OCI-LY7 (cell line): ENCODE measurements at regions not wholly inside any gene's neighbourhood (a gene's known extent, or its start where the extent isn't known, plus 50 kb on each side); places are given as distances from the start of the nearest gene placed in this dataset.

Experiments used
- BruUV-seq: library from RNA; stranded (reverse); fragments of 400-500 nt; replicated peaks from 2 replicates; lab custom pipeline; 2021; lab: Mats Ljungman, UMichigan
- CTCF ChIA-PET: fragments of 300-600 bp; sonication (Branson Sonifier 250); formaldehyde crosslinking; loops from one replicate; lab custom pipeline; 2022; ENCODE audit warnings: antibody characterized with exemption; ENCODE audit not compliant: unreplicated experiment; lab: Charles Lee
- POLR2A ChIA-PET: fragments of 300-600 bp; sonication (Branson Sonifier 250); formaldehyde crosslinking; loops from one replicate; lab custom pipeline; 2022; ENCODE audit warnings: antibody characterized with exemption; lab: Charles Lee
- DNase-seq: peaks from one replicate; pipeline ENCODE4 v3.0.0-alpha.2; 2015; ENCODE audit warnings: low spot score
- H2AFZ ChIP-seq: fragments of 200-600 bp; sonication (generic), shearing (Covaris generic); 2 replicates; pipeline ENCODE4 v1.6.1; 2014; ENCODE audit warnings: mild to moderate bottlenecking, antibody characterized with exemption, low read length, moderate library complexity
- H3K27ac ChIP-seq: fragments of 200-600 bp; sonication (generic); 2 replicates; pipeline ENCODE4 v1.5.1; 2014; ENCODE audit warnings: mixed run types, low read depth, mild to moderate bottlenecking, moderate library complexity, low read length, inconsistent platforms; ENCODE audit not compliant: poor library complexity, severe bottlenecking
- H3K36me3 ChIP-seq: fragments of 200-600 bp; sonication (generic); 2 replicates; pipeline ENCODE4 v1.6.1; 2014; ENCODE audit warnings: mild to moderate bottlenecking, antibody characterized with exemption, low read length, moderate library complexity, mixed read lengths; ENCODE audit not compliant: insufficient read depth
- H3K4me1 ChIP-seq: fragments of 200-600 bp; sonication (generic); 2 replicates; pipeline ENCODE4 v1.5.1; 2014; ENCODE audit warnings: mild to moderate bottlenecking, low read length; ENCODE audit not compliant: insufficient read depth, poor library complexity, severe bottlenecking
- H3K4me2 ChIP-seq: fragments of 200-600 bp; sonication (generic); 2 replicates; pipeline ENCODE4 v1.6.1; 2014; ENCODE audit warnings: mild to moderate bottlenecking, low read length
- H3K4me3 ChIP-seq: fragments of 200-600 bp; sonication (generic); 2 replicates; pipeline ENCODE4 v1.5.1; 2014; ENCODE audit warnings: mild to moderate bottlenecking, low read depth, low read length; ENCODE audit not compliant: poor library complexity, severe bottlenecking
- H3K79me2 ChIP-seq: fragments of 200-600 bp; sonication (generic); 2 replicates; pipeline ENCODE4 v1.6.1; 2016; ENCODE audit warnings: low read depth, mild to moderate bottlenecking, low read length, moderate library complexity, mixed read lengths; ENCODE audit not compliant: insufficient read depth
- H3K9me2 ChIP-seq: fragments of 200-600 bp; sonication (generic); 2 replicates; pipeline ENCODE4 v1.6.1; 2016; ENCODE audit warnings: mild to moderate bottlenecking, low read length, mixed read lengths; ENCODE audit not compliant: insufficient read depth
- H3K9me3 ChIP-seq: fragments of 200-600 bp; sonication (generic); 2 replicates; pipeline ENCODE4 v1.6.1; 2014; ENCODE audit warnings: mild to moderate bottlenecking, mixed run types, low read length, mixed read lengths
- H4K20me1 ChIP-seq: fragments of 200-600 bp; sonication (generic); 2 replicates; pipeline ENCODE4 v1.6.1; 2014; ENCODE audit warnings: mild to moderate bottlenecking, antibody characterized with exemption, low read length, moderate library complexity, mixed read lengths; ENCODE audit not compliant: insufficient read depth
- CTCF ChIP-seq: fragments of 200-600 bp; sonication (generic); conservative IDR thresholded peaks from 2 replicates; pipeline ENCODE4 v1.5.1; 2014; ENCODE audit warnings: mild to moderate bottlenecking, antibody characterized with exemption, low read length, moderate library complexity, mixed read lengths
- EZH2phosphoT487 ChIP-seq: fragments of 200-600 bp; sonication (generic); IDR thresholded peaks from 2 replicates; pipeline ENCODE4 v1.6.1; 2018; ENCODE audit warnings: low read depth, borderline replicate concordance, mild to moderate bottlenecking, mixed run types, antibody characterized with exemption, low read length, moderate library complexity, mixed read lengths
- intact Hi-C: fragments of 100-400 bp; cut with micrococcal nuclease; formaldehyde crosslinking; loops from one replicate; pipeline ENCODE4 v1.10.0; 2022; ENCODE audit not compliant: unreplicated experiment

- H3K9me2 ChIP-seq, result no peaks in the 10 kb centered on the region
- H3K9me3 ChIP-seq, result no peaks in the 10 kb centered on the region
- BruUV-seq, result no TSS peak
- H4K20me1 ChIP-seq, result no peaks in the 10 kb centered on the region
- H3K4me3 ChIP-seq, result no peak overlapping the region
- CTCF ChIA-PET, result no interaction called here
- DNase-seq, result no peak
- no peak overlapping the region for H2AFZ ChIP-seq
- H3K36me3 ChIP-seq, result no peaks in the 10 kb centered on the region
- intact Hi-C loops, result no loop called here
- POLR2A ChIA-PET, result interaction anchor here (0.6 kb wide), 1 partner anchor 432 kb away, joined by 3 read pairs; no protein-coding TSS in a partner anchor
- no peaks in the 10 kb centered on the region for H3K79me2 ChIP-seq
- H3K27ac ChIP-seq, result no peak overlapping the region
- no peak overlapping the region for H3K4me2 ChIP-seq
- no peak for TF ChIP-seq EZH2phosphoT487
- no peaks in the 10 kb centered on the region for H3K4me1 ChIP-seq
Measured at GRCh38 chr9:28941856-28942255, 1368.6 kb upstream of the C9orf72 start.

DNA sequence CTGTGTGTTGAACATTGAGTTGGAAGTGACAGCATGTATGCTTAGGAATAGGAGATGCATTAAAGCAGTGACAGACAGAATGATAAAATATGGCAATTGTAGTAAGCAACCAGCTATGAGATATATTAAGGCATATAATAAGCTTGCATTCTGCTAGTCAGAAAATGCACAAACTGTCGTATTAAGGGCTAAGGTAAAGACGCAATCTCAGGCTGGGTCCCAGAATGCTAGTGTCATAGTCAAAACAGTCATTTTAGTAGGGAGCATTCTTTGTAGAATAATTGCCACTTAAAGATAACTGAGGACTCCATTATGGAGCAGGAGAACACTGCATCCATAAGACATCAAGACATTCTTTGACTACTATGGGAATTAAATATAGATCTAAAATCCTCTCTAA, 1369.7 kb upstream of the C9orf72 start:
- DNase-seq, result no peak
- H3K79me2 ChIP-seq, result no peaks in the 10 kb centered on the region
- H3K36me3 ChIP-seq, result no peaks in the 10 kb centered on the region
- ChIA-PET CTCF (no interaction called here), POLR2A (no interaction called here)
- no peaks in the 10 kb centered on the region for H3K9me2 ChIP-seq
- BruUV-seq, result no TSS peak
- no peaks in the 10 kb centered on the region for H4K20me1 ChIP-seq
- no peak overlapping the region for H3K4me3 ChIP-seq
- intact Hi-C loops, result no loop called here
- no peak overlapping the region for H2AFZ ChIP-seq
- no peak overlapping the region for H3K4me2 ChIP-seq
- no peaks in the 10 kb centered on the region for H3K9me3 ChIP-seq
- H3K27ac ChIP-seq, result no peak overlapping the region
- TF ChIP-seq CTCF (no peak), EZH2phosphoT487 (no peak)
- H3K4me1 ChIP-seq, result no peaks in the 10 kb centered on the region

DNA sequence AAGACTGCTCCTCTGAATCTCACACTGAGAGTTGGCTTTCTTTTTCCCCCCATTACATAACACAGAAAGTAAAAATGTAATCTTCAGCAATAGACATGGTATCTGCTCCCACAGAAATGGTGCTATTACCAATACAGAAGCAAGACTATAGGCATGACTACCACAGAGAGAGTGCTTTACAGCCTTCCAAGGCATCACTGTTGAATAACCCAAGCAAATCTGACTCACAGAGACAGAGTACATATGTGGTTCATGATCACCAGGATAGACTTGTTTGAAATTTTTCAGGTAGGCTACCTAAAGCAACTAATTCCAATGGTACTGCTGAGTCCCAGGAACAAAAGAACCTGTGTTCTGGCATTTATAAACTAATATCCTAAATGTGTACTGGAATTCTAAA, 1373.4 kb upstream of the C9orf72 start:
- H3K4me2 ChIP-seq, result no peak overlapping the region
- no peaks in the 10 kb centered on the region for H3K4me1 ChIP-seq
- H3K27ac ChIP-seq, result no peak overlapping the region
- CTCF ChIA-PET, result no interaction called here
- no peak for DNase-seq
- POLR2A ChIA-PET, result no interaction called here
- no peak overlapping the region for H3K4me3 ChIP-seq
- no peaks in the 10 kb centered on the region for H3K79me2 ChIP-seq
- no peaks in the 10 kb centered on the region for H3K9me3 ChIP-seq
- no TSS peak for BruUV-seq
- H3K9me2 ChIP-seq, result no peaks in the 10 kb centered on the region
- no peak overlapping the region for H2AFZ ChIP-seq
- H4K20me1 ChIP-seq, result no peaks in the 10 kb centered on the region
- intact Hi-C loops, result no loop called here
- TF ChIP-seq CTCF (no peak), EZH2phosphoT487 (no peak)
- no peaks in the 10 kb centered on the region for H3K36me3 ChIP-seq
